ENCODE measurements at regions not wholly inside any gene's neighbourhood (a gene's known extent, or its start where the extent isn't known, plus 50 kb on each side); places are given as distances from the start of the nearest gene placed in this dataset.

DNA sequence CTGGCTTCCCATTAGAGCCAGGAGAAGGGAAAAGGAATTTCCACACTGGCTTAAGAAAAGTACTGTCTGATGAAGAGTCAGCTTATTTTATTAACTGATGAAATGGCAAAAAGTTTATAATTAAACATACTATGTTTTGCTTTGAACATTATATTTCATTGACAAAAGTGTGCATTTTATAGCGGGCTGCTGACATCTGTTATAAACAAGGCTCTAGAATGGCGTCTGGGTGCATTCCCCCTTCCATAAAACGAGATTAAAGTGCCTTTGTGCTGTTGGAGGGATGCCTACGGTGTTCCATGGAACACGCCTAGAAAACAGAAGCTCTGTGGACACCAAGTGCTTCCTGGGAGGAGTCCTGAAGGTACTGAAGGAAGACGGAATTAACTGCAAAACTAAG lies 220.2 kb downstream of the SNX10 start:
- Histone ChIP-seq H3K4me2 (ENCODE audit: low read length) (no peak overlapping the region), H4K20me1 (ENCODE audit: insufficient read depth) (no peaks in the 10 kb centered on the region), H3K27ac (ENCODE audit: low read depth, low read length) (no peak overlapping the region), H3K79me2 (ENCODE audit: insufficient read depth, low read length) (no peaks in the 10 kb centered on the region), H3K27me3 (ENCODE audit: insufficient read depth, low read length) (peaks cover 5% of the 10 kb centered on the region; the same call in 1 of the 2 replicates), H3K4me1 (ENCODE audit: control insufficient read depth in 1 of 2, insufficient read depth in 2 of 2, low read length in 2 of 2) (peaks cover 9 to 10% of the 10 kb centered on the region in 2 experiments), H2AFZ (ENCODE audit: low read depth, low read length, poor library complexity, severe bottlenecking) (no peak overlapping the region), H3K9me3 (ENCODE audit: control insufficient read depth in 1 of 2, insufficient read depth in 1 of 2, low read depth in 1 of 2, low read length in 2 of 2) (no peaks in the 10 kb centered on the region), H3K9me2 (ENCODE audit: insufficient read depth) (no peaks in the 10 kb centered on the region), H3K9ac (ENCODE audit: low read length) (no peak overlapping the region), H3K4me3 (replicated peaks in 1 of 2; ENCODE audit: low read depth in 1 of 2, low read length in 2 of 2) (no peak overlapping the region), H3K36me3 (ENCODE audit: control insufficient read depth in 1 of 2, insufficient read depth in 2 of 2, low read length in 2 of 2) (no peaks in the 10 kb centered on the region)
- intact Hi-C loops (cut with micrococcal nuclease), result no loop called here
- TF ChIP-seq ZBTB33 (IDR thresholded peaks at IDR 0.05; ENCODE audit: extremely low read depth, insufficient replicate concordance, low read length), result no peak
- TF ChIP-seq TCF7L2 (IDR thresholded peaks at IDR 0.05; ENCODE audit: borderline replicate concordance, extremely low read depth, insufficient read depth, insufficient read length), result no peak
- no peak for TF ChIP-seq ELF1 (IDR thresholded peaks at IDR 0.05; ENCODE audit: borderline replicate concordance, low read depth)
- TF ChIP-seq EGR1 (IDR thresholded peaks at IDR 0.05; ENCODE audit: low read depth), result no peak
- TF ChIP-seq EZH2 (IDR thresholded peaks at IDR 0.05), result no peak
- no peak for TF ChIP-seq MAX (IDR thresholded peaks at IDR 0.05)
- TF ChIP-seq ZFX (IDR thresholded peaks at IDR 0.05), result no peak
- no peak for TF ChIP-seq ZNF274 (IDR thresholded peaks at IDR 0.05; ENCODE audit: low read depth, low read length)
- TF ChIP-seq YY1 (IDR thresholded peaks at IDR 0.05; ENCODE audit: extremely low read depth, insufficient replicate concordance, low read depth, low read length), result no peak
- TF ChIP-seq, protein P1, sequence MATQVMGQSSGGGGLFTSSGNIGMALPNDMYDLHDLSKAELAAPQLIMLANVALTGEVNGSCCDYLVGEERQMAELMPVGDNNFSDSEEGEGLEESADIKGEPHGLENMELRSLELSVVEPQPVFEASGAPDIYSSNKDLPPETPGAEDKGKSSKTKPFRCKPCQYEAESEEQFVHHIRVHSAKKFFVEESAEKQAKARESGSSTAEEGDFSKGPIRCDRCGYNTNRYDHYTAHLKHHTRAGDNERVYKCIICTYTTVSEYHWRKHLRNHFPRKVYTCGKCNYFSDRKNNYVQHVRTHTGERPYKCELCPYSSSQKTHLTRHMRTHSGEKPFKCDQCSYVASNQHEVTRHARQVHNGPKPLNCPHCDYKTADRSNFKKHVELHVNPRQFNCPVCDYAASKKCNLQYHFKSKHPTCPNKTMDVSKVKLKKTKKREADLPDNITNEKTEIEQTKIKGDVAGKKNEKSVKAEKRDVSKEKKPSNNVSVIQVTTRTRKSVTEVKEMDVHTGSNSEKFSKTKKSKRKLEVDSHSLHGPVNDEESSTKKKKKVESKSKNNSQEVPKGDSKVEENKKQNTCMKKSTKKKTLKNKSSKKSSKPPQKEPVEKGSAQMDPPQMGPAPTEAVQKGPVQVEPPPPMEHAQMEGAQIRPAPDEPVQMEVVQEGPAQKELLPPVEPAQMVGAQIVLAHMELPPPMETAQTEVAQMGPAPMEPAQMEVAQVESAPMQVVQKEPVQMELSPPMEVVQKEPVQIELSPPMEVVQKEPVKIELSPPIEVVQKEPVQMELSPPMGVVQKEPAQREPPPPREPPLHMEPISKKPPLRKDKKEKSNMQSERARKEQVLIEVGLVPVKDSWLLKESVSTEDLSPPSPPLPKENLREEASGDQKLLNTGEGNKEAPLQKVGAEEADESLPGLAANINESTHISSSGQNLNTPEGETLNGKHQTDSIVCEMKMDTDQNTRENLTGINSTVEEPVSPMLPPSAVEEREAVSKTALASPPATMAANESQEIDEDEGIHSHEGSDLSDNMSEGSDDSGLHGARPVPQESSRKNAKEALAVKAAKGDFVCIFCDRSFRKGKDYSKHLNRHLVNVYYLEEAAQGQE (IDR thresholded peaks at IDR 0.05; ENCODE audit: low read depth), result no peak
- TF ChIP-seq CBX3 (IDR thresholded peaks at IDR 0.05; ENCODE audit: low read depth), result no peak
- TF ChIP-seq JUND (IDR thresholded peaks at IDR 0.05), result no peak
- no peak for TF ChIP-seq EZH2phosphoT487 (IDR thresholded peaks at IDR 0.05; ENCODE audit: borderline replicate concordance)
- TF ChIP-seq, protein P2, sequence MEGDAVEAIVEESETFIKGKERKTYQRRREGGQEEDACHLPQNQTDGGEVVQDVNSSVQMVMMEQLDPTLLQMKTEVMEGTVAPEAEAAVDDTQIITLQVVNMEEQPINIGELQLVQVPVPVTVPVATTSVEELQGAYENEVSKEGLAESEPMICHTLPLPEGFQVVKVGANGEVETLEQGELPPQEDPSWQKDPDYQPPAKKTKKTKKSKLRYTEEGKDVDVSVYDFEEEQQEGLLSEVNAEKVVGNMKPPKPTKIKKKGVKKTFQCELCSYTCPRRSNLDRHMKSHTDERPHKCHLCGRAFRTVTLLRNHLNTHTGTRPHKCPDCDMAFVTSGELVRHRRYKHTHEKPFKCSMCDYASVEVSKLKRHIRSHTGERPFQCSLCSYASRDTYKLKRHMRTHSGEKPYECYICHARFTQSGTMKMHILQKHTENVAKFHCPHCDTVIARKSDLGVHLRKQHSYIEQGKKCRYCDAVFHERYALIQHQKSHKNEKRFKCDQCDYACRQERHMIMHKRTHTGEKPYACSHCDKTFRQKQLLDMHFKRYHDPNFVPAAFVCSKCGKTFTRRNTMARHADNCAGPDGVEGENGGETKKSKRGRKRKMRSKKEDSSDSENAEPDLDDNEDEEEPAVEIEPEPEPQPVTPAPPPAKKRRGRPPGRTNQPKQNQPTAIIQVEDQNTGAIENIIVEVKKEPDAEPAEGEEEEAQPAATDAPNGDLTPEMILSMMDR (IDR thresholded peaks at IDR 0.05 in 2 of 3, conservative IDR thresholded peaks at IDR 0.05 in 1 of 3; ENCODE audit: borderline replicate concordance in 1 of 3, insufficient read depth in 1 of 3, low read depth in 2 of 3, low read length in 2 of 3), result no peak
- TF ChIP-seq POLR2A (IDR thresholded peaks at IDR 0.05; ENCODE audit: borderline replicate concordance, extremely low read depth, insufficient read depth, insufficient read length), result no peak
- no peak for TF ChIP-seq POLR2AphosphoS5 (IDR thresholded peaks at IDR 0.05; ENCODE audit: low read depth, low read length)
- no peak for TF ChIP-seq SRF (IDR thresholded peaks at IDR 0.05; ENCODE audit: low read depth)
- ChIA-PET CTCF (interaction anchor here (1.3 kb wide), 1 partner anchor 11 kb away, joined by 3 read pairs; no protein-coding TSS in a partner anchor), RAD21 (ENCODE audit: low non-redundant PET in 1 of 2, low total read pairs in 2 of 2, uncharacterized antibody in 2 of 2, unreplicated experiment in 2 of 2) (no interaction called here), POLR2A (no interaction called here)
- no TSS peak for BruUV-seq (replicated peaks)
- DNase-seq (ENCODE audit: low read depth, low spot score), result no peak
- no peak for ATAC-seq
